ES-I3 (cell line): ENCODE measurements at regions not wholly inside any gene's neighbourhood (a gene's known extent, or its start where the extent isn't known, plus 50 kb on each side); places are given as distances from the start of the nearest gene placed in this dataset.

Experiments
- H3K36me3 ChIP-seq: 2 replicates; pipeline ENCODE4 v1.6.1; 2013; ENCODE audit warnings: mild to moderate bottlenecking, low read length, control low read depth, moderate library complexity; ENCODE audit not compliant: insufficient read depth
- H3K4me1 ChIP-seq: 2 replicates; pipeline ENCODE4 v1.6.1; 2013; ENCODE audit warnings: mild to moderate bottlenecking, control low read depth, low read length; ENCODE audit not compliant: insufficient read depth
- H3K9ac ChIP-seq: 2 replicates; pipeline ENCODE4 v1.6.1; 2013; ENCODE audit warnings: low read depth, mild to moderate bottlenecking, low read length, moderate library complexity
- H3K9me3 ChIP-seq: 2 replicates; pipeline ENCODE4 v1.6.1; 2013; ENCODE audit warnings: mild to moderate bottlenecking, low read length, moderate library complexity; ENCODE audit not compliant: control insufficient read depth, insufficient read depth

GRCh38 chr6:67663105-67663895 is 971.8 kb upstream of the ADGRB3 start:
- no peaks in the 10 kb centered on the region for H3K4me1 ChIP-seq
- no peaks in the 10 kb centered on the region for H3K36me3 ChIP-seq
- H3K9me3 ChIP-seq, result no peaks in the 10 kb centered on the region
- no peak overlapping the region for H3K9ac ChIP-seq

- Histone ChIP-seq H3K36me3 (no peaks in the 10 kb centered on the region), H3K4me1 (no peaks in the 10 kb centered on the region), H3K9me3 (no peaks in the 10 kb centered on the region), H3K9ac (no peak overlapping the region)
Observed at GRCh38 chr6:67653561-67653960, 981.5 kb upstream of the ADGRB3 start.

- no peaks in the 10 kb centered on the region for H3K9me3 ChIP-seq
- H3K9ac ChIP-seq, result no peak overlapping the region
- no peaks in the 10 kb centered on the region for H3K4me1 ChIP-seq
- no peaks in the 10 kb centered on the region for H3K36me3 ChIP-seq
Observed at GRCh38 chr6:67646550-67646949, 988.5 kb upstream of the ADGRB3 start.

GRCh38 chr6:67643281-67643680 is 991.8 kb upstream of the ADGRB3 start:
- no peaks in the 10 kb centered on the region for H3K9me3 ChIP-seq
- no peaks in the 10 kb centered on the region for H3K4me1 ChIP-seq
- H3K36me3 ChIP-seq, result no peaks in the 10 kb centered on the region
- H3K9ac ChIP-seq, result no peak overlapping the region

- no peaks in the 10 kb centered on the region for H3K4me1 ChIP-seq
- H3K9me3 ChIP-seq, result no peaks in the 10 kb centered on the region
- no peaks in the 10 kb centered on the region for H3K36me3 ChIP-seq
- H3K9ac ChIP-seq, result no peak overlapping the region
Observed at GRCh38 chr6:67642582-67642981, 992.5 kb upstream of the ADGRB3 start.

GRCh38 chr6:67640484-67640883 is 994.6 kb upstream of the ADGRB3 start:
- no peaks in the 10 kb centered on the region for H3K9me3 ChIP-seq
- no peaks in the 10 kb centered on the region for H3K4me1 ChIP-seq
- no peak overlapping the region for H3K9ac ChIP-seq
- no peaks in the 10 kb centered on the region for H3K36me3 ChIP-seq

- H3K9ac ChIP-seq, result no peak overlapping the region
- no peaks in the 10 kb centered on the region for H3K36me3 ChIP-seq
- H3K9me3 ChIP-seq, result no peaks in the 10 kb centered on the region; the same call in 1 of the 2 replicates
- H3K4me1 ChIP-seq, result no peaks in the 10 kb centered on the region
Observed at GRCh38 chr6:67639161-67639560, 995.9 kb upstream of the ADGRB3 start.

GRCh38 chr6:67634199-67634598 is 1000.9 kb upstream of the ADGRB3 start:
- H3K4me1 ChIP-seq, result no peaks in the 10 kb centered on the region
- H3K9ac ChIP-seq, result no peak overlapping the region
- no peaks in the 10 kb centered on the region for H3K36me3 ChIP-seq
- H3K9me3 ChIP-seq, result no peaks in the 10 kb centered on the region; the same call in 1 of the 2 replicates

- H3K36me3 ChIP-seq, result no peaks in the 10 kb centered on the region
- H3K9ac ChIP-seq, result no peak overlapping the region
- H3K4me1 ChIP-seq, result no peaks in the 10 kb centered on the region
- H3K9me3 ChIP-seq, result no peaks in the 10 kb centered on the region; the same call in 1 of the 2 replicates
Observed at GRCh38 chr6:67633058-67633457, 1002.0 kb upstream of the ADGRB3 start.

- Histone ChIP-seq H3K36me3 (no peaks in the 10 kb centered on the region), H3K9ac (no peak overlapping the region), H3K9me3 (no peaks in the 10 kb centered on the region; the same call in 1 of the 2 replicates), H3K4me1 (no peaks in the 10 kb centered on the region)
Observed at GRCh38 chr6:67630146-67630545, 1004.9 kb upstream of the ADGRB3 start.

GRCh38 chr6:67629258-67629657 is 1005.8 kb upstream of the ADGRB3 start:
- Histone ChIP-seq H3K9ac (no peak overlapping the region; the same call in 1 of the 2 replicates), H3K4me1 (no peaks in the 10 kb centered on the region), H3K36me3 (no peaks in the 10 kb centered on the region), H3K9me3 (no peaks in the 10 kb centered on the region)

GRCh38 chr6:67615796-67616195 is 1019.3 kb upstream of the ADGRB3 start:
- H3K4me1 ChIP-seq, result no peaks in the 10 kb centered on the region
- H3K36me3 ChIP-seq, result no peaks in the 10 kb centered on the region
- H3K9me3 ChIP-seq, result no peaks in the 10 kb centered on the region
- no peak overlapping the region for H3K9ac ChIP-seq

- Histone ChIP-seq H3K4me1 (no peaks in the 10 kb centered on the region), H3K9me3 (no peaks in the 10 kb centered on the region), H3K9ac (no peak overlapping the region)
Observed at GRCh38 chr6:67608099-67608749, 1026.9 kb upstream of the ADGRB3 start.

GRCh38 chr6:67606906-67607828 is 1027.9 kb upstream of the ADGRB3 start:
- Histone ChIP-seq H3K9ac (no peak overlapping the region), H3K36me3 (no peaks in the 10 kb centered on the region), H3K9me3 (no peaks in the 10 kb centered on the region)

More at GRCh38 chr6:67608099-67608749, 1026.9 kb upstream of the ADGRB3 start:
- no peaks in the 10 kb centered on the region for H3K36me3 ChIP-seq

More at GRCh38 chr6:67606906-67607828, 1027.9 kb upstream of the ADGRB3 start:
- no peaks in the 10 kb centered on the region for H3K4me1 ChIP-seq
